ENCODE measurements at regions not wholly inside any gene's neighbourhood (a gene's known extent, or its start where the extent isn't known, plus 50 kb on each side); places are given as distances from the start of the nearest gene placed in this dataset.

DNA sequence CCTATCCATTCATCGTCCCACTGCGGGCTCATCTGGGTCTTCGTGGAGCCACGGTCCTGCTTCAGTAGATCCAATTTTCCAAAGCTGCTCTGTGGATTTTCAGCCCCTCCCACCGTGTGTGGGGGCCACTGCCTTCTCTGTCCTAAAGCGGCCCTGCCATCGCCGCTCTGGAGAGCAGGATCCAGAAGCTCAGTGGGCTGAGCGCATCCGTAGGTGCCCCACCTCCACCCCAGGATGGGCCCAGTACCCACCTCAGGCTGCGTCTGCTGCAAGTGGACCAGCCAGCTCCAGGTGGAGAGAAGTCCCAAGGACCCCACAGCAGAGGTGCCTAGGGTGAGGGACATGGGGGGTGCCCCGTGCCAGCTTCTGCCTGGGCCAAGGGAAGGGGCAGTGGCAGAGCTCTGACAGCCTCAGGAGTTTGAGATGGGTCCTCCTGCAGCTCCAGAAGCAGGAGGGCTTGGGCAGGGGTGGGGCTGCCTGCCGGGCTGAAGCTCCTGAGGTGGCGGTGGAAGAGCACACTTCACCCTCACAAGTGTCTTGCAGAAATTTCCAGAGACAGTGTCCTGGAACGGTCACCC, 148.1 kb upstream of the C14orf180 start:
- no peak overlapping the region for H3K4me3 ChIP-seq
- H3K27ac ChIP-seq = no peak overlapping the region
- in situ Hi-C loops (cut with MboI; ENCODE audit: low pct_unique_long_range_greater_than_20kb in 2 of 9, low sequenced_read_pairs in 9 of 9, unreplicated experiment in 9 of 9) = no loop called here
- H3K4me1 ChIP-seq (replicated peaks in 1 of 2) = peaks cover 13 to 30% of the 10 kb centered on the region in 2 donors
- no peak for ATAC-seq (replicated peaks in 6 of 8)
- 20 to 100% (median 73%) methylated on average over 1 to 3 of the region's 15 CpGs; no CpG with 5 or more reads in 6 of the 10 experiments for WGBS, 10 experiments

DNA sequence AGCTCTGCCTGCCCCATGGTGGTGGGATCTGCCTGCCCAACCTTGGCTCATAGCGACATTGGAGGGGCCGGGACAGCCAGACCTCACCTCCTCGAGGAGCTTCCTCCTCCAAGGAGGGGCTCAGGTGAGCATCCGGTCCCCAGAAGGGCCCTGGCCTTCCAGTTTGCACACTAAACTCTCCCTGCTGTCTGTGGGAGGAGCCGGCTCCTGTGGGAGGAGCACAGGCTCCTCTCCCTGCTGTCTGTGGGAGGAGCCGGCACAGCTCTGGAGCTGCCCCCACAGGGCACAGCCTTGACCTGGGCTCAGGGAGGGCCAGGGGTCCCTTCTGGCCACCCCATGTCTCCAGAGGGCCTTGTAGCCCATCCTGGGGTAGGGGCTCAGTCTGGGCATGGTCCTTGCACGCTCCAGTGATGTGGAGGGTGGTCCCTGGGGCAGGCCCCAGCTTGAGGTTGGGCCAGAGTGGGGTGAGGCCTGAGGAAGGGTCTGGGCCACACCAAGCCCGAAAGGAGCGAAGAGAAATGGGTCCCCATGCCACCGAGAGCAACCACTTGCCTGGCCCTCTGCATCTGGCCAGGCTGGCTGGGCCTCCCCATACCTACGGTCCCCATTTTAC, 147.5 kb upstream of the C14orf180 start:
- H3K4me1 ChIP-seq (replicated peaks in 1 of 2) = peaks cover 13 to 30% of the 10 kb centered on the region in 2 donors
- ATAC-seq (replicated peaks in 6 of 8) = no peak
- H3K4me3 ChIP-seq = no peak overlapping the region
- in situ Hi-C loops (cut with MboI; ENCODE audit: low pct_unique_long_range_greater_than_20kb in 2 of 9, low sequenced_read_pairs in 9 of 9, unreplicated experiment in 9 of 9) = no loop called here
- WGBS, 10 experiments = 20 to 100% (median 63%) methylated on average over 1 to 5 of the region's 11 CpGs; no CpG with 5 or more reads in 4 of the 10 experiments
- H3K27ac ChIP-seq = no peak overlapping the region

DNA sequence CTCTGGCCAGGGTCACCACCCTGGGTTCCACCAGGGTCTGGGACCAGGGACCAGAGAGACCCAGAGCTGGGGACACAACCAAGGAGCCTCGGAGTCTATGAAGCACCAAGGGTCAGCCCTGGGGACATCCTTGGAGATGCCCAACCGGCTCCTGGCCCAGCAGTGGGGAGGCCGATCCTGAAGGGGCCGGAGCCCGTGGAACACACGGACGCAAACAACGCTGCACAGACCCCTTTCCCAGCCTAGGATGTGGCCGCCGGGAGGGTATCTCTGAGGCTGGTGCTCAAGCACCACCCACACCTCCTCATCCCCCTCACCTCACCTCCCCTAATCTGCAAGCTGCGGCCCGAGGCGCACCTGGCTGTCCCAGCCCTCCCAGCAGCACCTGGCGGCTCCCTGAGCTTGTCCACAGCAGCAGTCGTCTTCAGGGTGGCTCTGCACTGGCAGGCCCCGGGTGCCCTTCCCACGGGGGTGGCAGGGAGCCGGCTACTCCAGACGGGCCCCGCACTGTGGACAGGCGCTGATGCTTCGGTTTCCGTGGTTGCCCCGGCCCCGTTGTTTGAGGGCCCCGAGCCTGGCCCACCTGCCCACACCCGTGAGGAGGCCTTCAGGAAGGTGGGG, 146.8 kb upstream of the C14orf180 start:
- no peak overlapping the region for H3K4me3 ChIP-seq
- peaks cover 18 to 33% of the 10 kb centered on the region in 2 donors for H3K4me1 ChIP-seq (replicated peaks in 1 of 2)
- WGBS, 10 experiments = 30 to 100% methylated on average over 1 to 4 of the region's 27 CpGs; no CpG with 5 or more reads in 8 of the 10 experiments
- no peak for ATAC-seq (replicated peaks in 6 of 8)
- in situ Hi-C loops (cut with MboI; ENCODE audit: low pct_unique_long_range_greater_than_20kb in 2 of 9, low sequenced_read_pairs in 9 of 9, unreplicated experiment in 9 of 9) = no loop called here
- H3K27ac ChIP-seq = no peak overlapping the region

DNA sequence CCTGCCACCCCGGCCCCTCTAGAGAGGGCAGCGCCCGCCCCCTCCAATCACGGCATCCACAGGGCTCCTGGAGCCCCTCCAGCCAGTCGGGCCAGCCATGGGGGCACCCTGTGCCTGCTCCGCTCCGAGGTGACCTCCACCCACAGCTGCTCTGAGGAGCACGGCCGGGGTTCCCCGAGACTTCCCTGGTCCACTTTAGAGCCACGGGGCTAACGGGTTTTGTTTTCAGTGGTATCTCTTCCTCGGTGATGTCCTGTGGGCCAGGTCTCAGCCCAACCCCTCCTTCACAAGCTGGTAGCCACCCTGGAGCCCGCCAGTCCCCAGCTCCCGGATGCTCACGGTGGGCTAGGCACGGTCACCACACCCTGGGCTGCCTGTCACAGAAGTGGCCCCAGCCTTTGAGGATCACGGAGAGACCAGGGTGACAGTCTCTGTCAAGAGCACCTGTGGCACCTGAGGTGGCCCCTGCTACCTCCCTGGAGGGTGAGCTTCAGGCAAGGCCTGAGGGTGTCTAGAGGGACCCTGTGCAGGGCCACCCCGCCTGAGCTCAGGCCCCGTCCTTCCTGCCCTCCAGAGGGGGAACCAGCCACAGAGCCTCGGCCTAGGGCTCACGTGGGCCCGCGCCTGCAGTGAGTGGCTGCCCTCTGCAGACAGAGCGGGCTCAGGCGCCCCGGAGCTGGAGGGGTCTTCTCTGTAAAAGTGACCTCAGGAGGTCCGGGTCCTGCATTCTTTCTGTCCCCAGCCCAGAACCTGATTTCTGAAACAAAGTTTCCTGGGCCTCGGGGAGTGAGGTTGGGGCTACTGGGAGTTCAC, 146.0 kb upstream of the C14orf180 start:
- 50 to 100% (median 89%) methylated on average over 1 to 11 of the region's 29 CpGs; no CpG with 5 or more reads in 5 of the 10 experiments for WGBS, 10 experiments
- H3K4me3 ChIP-seq = no peak overlapping the region
- no peak for ATAC-seq (replicated peaks in 6 of 8)
- H3K4me1 ChIP-seq (replicated peaks in 1 of 2) = peaks cover 21 to 31% of the 10 kb centered on the region in 2 donors
- no peak overlapping the region for H3K27ac ChIP-seq
- in situ Hi-C loops (cut with MboI; ENCODE audit: low pct_unique_long_range_greater_than_20kb in 2 of 9, low sequenced_read_pairs in 9 of 9, unreplicated experiment in 9 of 9) = no loop called here

DNA sequence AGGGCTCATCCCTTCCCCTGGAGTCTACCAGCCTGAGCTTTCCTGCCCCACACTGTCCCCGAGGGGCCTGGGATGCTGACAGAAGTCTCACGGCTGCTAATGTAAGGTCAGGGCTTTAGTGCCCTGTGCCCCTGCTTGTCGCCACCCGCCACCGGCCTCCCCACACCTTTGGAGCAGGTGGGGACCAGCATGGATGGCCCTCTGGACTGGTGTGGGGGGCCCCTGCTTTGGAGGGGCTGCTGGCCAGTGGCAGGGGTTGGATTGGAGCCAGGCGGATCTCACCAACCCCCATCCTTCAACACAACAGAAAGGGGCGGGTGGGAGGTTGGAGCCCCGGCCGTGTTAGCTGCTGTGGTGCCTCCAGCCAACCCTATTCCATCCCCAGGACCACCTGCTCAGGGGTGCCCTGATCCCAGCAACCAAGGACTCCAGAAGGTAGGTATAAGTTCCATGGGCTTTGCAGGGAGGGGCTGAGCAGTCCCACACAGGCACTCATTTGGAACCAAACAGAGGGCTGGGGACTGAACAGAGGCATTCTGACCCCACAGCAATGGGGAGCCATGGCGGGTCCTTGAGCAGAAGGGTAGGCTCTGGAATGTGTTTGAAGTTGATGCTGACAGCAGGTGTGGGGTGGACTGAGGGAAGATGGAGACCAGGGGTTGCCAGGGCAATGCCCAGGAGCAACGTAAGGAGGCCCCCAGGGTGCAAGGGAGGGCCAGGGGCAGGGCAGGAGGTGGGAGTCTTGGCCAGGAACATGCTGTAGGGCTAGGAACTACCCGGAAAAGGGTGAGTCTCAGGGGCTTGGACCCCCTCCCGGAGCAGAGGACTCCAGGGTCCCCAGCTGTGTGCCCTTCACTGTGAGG, 145.1 kb upstream of the C14orf180 start:
- no peak overlapping the region for H3K27ac ChIP-seq
- H3K4me3 ChIP-seq = no peak overlapping the region
- H3K4me1 ChIP-seq (replicated peaks in 1 of 2) = peaks cover 19 to 25% of the 10 kb centered on the region in 2 donors
- no peak for ATAC-seq (replicated peaks in 6 of 8)
- WGBS, 10 experiments = 0 to 100% (median 20%) methylated on average over 1 of the region's 13 CpGs; no CpG with 5 or more reads in 7 of the 10 experiments
- in situ Hi-C loops (cut with MboI; ENCODE audit: low pct_unique_long_range_greater_than_20kb in 2 of 9, low sequenced_read_pairs in 9 of 9, unreplicated experiment in 9 of 9) = no loop called here

DNA sequence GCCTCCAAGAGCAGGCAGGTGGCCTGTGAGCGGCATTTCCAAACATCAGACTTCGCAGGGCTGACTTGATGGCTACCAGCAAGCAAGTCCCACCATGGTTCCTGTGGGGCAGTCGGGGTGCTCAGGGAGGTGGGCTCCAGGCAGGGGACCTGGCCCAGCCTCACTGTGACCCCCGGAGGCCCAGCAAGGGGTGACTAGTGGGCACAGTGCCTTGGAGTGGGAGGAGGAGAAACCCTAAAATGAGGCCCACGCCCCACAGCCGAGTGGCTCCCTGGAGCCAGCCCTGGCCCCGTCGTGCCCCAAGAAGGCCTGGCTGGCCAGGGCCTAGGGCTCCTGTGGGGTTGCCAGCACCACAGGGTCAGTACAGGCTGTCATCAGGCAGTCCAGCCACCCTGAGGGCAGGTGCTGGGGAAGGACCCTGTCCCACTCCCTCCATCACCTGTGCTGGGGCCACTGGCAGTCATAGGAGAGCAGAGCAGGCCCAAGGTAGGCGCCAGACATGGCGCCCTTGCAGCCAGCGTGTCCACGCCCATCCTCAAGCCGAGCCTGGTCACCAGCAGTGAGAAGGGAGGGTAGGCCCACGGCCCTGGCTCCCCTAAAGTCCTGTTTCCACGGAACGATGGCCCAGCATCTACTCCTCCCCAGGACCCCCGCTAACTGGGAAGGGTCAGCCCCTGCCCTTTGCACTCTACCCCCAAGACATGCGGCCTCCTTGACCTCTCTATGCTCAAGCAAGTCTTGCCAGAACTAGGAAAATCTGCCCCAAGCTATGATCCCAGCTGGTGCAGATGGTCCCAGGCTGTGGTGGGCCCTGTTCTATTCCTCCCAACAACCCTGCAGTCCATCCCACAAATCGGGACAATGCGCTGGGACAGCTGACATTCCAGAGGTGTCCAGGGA, 144.2 kb upstream of the C14orf180 start:
- Histone ChIP-seq H3K4me3 (no peak overlapping the region), H3K4me1 (replicated peaks in 1 of 2) (peaks cover 19 to 25% of the 10 kb centered on the region in 2 donors), H3K27ac (no peak overlapping the region)
- WGBS, 10 experiments = 40 to 100% (median 100%) methylated on average over 1 to 2 of the region's 20 CpGs; no CpG with 5 or more reads in 7 of the 10 experiments
- in situ Hi-C loops (cut with MboI; ENCODE audit: low pct_unique_long_range_greater_than_20kb in 2 of 9, low sequenced_read_pairs in 9 of 9, unreplicated experiment in 9 of 9) = no loop called here
- ATAC-seq (replicated peaks in 6 of 8) = no peak

DNA sequence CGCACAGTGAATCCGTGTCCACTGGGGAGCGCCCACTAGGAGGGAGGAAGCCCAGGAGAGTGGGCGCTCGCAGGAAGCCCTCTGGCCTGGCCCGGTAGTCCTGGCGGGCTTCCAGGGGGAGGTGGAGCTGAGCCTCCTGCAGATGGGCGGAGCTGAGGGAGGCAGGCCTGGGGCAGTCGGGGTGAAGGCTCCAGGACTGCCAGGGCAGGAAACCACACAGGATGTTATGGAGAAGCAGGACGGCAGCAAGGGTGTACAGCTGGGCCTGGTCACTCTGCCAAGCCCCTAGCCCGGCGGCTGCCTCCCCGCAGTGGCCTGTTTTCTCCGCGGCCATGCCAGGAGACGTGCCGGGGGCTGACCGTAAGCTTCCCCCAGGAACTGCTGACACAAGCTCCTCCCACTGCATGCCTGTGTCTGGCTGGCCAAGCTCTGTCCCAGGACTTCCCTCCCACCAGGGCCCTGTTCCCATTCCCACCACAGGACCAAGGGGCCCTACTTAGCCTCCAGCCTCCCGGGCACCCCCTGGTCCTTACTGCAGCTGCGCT, 143.4 kb upstream of the C14orf180 start:
- in situ Hi-C loops (cut with MboI; ENCODE audit: low pct_unique_long_range_greater_than_20kb in 2 of 9, low sequenced_read_pairs in 9 of 9, unreplicated experiment in 9 of 9) = no loop called here
- Histone ChIP-seq H3K4me3 (no peak overlapping the region), H3K4me1 (replicated peaks in 1 of 2) (peaks cover 19 to 25% of the 10 kb centered on the region in 2 donors), H3K27ac (no peak overlapping the region)
- WGBS, 10 experiments = 12 to 95% methylated on average over 4 to 8 of the region's 20 CpGs; no CpG with 5 or more reads in 8 of the 10 experiments
- peak in 7 of 8 experiments; percentile 18 to 74 (median 34) for ATAC-seq (replicated peaks in 6 of 8)

DNA sequence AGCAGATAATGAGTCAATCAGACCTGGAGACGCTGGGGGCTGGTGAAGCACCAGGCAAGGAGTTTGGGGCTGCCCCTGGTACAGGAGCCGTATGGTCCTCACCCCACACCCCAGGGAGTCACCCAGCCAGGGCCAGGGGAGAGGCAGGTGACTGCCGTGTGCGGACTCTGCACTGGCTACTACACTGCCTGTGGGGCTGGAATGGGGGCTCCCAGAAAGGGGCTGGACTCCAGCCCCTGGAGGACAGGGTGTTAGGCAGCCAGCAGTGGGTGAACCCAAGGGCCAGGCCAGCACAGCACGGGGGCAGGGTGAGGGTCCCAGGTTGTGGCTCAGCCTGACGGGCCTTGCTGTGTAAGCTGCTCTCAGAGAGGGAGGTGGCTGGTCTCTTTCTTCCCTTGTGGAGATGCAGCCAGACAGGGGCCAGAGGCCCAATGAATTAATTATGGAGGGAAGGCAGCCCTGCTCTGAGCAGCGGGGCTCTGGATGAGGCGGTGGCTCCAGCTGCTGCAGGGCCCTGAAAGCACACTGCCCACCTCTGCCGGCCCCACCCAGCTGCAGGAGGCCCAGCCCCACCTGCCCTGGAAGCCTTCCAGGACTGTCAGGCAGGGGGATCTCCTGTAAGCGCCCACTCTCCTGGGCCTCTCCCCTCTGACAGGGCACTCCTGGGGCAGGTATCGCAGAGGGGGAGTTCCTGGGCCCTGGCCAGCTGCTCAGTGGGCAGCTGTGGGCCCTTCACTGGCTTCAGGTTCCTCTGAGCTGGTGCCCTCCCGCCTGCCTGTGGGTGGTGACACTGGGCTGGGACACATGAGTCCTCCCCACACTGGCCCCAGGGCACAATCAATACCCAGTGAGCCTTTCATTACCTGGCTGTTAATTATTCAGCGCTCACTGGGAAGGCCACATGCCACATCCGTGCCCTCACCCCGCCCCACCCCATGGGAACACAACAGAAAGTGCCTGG, 142.5 kb upstream of the C14orf180 start:
- H3K4me1 ChIP-seq (replicated peaks in 1 of 2) = peaks cover 28 to 32% of the 10 kb centered on the region in 2 donors
- 20 to 93% (median 67%) methylated on average over 1 to 4 of the region's 15 CpGs; no CpG with 5 or more reads in 3 of the 10 experiments for WGBS, 10 experiments
- peak in 7 of 8 experiments; percentile 20 to 87 (median 74) for ATAC-seq (replicated peaks in 6 of 8)
- in situ Hi-C loops (cut with MboI; ENCODE audit: low pct_unique_long_range_greater_than_20kb in 2 of 9, low sequenced_read_pairs in 9 of 9, unreplicated experiment in 9 of 9) = no loop called here
- no peak overlapping the region for H3K27ac ChIP-seq
- no peak overlapping the region for H3K4me3 ChIP-seq

DNA sequence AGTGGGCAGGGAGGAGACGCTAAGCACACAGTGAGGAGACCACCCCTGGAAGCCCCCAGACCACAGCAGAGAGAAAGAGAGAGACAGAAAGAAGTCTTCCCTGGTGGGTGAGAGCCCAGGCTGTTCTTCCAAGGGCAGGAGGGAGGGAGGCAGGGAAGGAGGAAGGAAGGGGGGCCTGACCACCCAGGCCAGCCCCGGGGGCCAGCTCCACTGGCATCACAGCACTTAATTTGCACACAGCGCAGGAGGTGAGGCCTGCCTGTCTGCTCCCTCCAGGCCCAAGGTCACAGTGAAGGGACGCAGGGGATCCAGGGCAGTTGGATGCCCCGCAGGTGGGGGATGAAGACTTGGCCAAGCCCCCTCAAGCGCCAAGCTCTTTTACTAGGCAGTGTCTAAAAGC, 141.9 kb upstream of the C14orf180 start:
- Histone ChIP-seq H3K4me1 (replicated peaks in 1 of 2) (peaks cover 35 to 39% of the 10 kb centered on the region in 2 donors), H3K4me3 (no peak overlapping the region), H3K27ac (no peak overlapping the region)
- in situ Hi-C loops (cut with MboI; ENCODE audit: low pct_unique_long_range_greater_than_20kb in 2 of 9, low sequenced_read_pairs in 9 of 9, unreplicated experiment in 9 of 9) = no loop called here
- ATAC-seq (replicated peaks in 6 of 8) = no peak
- WGBS, 10 experiments = 31% methylated on average over 2 of the region's 6 CpGs; no CpG with 5 or more reads in 9 of the 10 experiments

DNA sequence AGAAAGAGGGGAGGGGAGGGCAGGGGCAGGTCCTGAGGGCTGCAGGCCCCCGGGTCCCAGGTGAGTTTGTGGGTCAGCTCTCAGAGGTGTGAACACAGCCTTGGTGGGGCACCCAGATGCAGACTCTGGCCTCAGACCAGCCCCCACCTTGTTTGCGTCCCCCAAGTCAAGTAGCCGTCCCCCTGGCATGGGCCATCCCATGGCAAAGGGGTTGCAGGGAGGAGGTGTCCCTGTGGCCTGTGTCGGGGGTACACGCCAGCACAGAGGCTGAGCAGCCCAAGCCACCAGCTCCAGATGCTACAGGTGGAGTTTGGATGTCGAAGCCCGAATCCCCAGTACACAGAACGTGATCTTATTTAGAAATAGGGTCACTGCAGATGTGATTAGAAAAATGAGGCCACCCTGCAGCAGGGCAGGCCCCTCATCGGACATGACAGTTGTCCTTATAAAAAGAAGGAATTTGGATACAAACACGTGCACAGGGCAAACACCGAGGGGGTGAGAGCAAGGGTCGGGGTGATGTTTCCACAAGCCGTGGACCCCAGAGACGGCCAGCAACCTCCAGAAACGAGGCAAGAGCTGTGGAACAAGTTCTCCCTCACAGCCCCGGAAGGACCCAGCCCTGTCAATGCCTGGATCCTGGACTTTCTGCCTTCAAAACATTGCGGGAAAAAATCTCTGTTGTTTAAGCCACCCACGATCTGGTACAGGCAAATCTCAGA, 141.2 kb upstream of the C14orf180 start:
- peaks cover 41 to 46% of the 10 kb centered on the region in 2 donors for H3K4me1 ChIP-seq (replicated peaks in 1 of 2)
- in situ Hi-C loops (cut with MboI; ENCODE audit: low pct_unique_long_range_greater_than_20kb in 2 of 9, low sequenced_read_pairs in 9 of 9, unreplicated experiment in 9 of 9) = no loop called here
- no peak for ATAC-seq (replicated peaks in 6 of 8)
- H3K27ac ChIP-seq = no peak overlapping the region
- 33 to 100% (median 84%) methylated on average over 1 to 7 of the region's 18 CpGs; no CpG with 5 or more reads in 4 of the 10 experiments for WGBS, 10 experiments
- no peak overlapping the region for H3K4me3 ChIP-seq

All from motor neuron (in vitro differentiated cells).